Epithelial cell of esophagus (primary cell): ENCODE measurements at regions not wholly inside any gene's neighbourhood (a gene's known extent, or its start where the extent isn't known, plus 50 kb on each side); places are given as distances from the start of the nearest gene placed in this dataset.

Experiments used
- DNase-seq: peaks from one replicate; pipeline ENCODE4 v3.0.0; 2010; ENCODE audit warnings: low read depth
- H3K4me3 ChIP-seq: 2 replicates; pipeline ENCODE4 v1.5.1; 2011; ENCODE audit warnings: mild to moderate bottlenecking, low read length, control low read depth
- CTCF ChIP-seq: IDR thresholded peaks from 2 replicates; pipeline ENCODE4 v1.5.1; 2011; ENCODE audit warnings: low read depth, mild to moderate bottlenecking, low read length, control low read depth, inconsistent platforms; ENCODE audit not compliant: insufficient read depth; ENCODE audit errors: missing control alignments

GRCh38 chr2:19763731-19764130, 138.1 kb downstream of the TTC32 start:
- no peak for DNase-seq
- H3K4me3 ChIP-seq: no peak overlapping the region
- no peak for TF ChIP-seq CTCF

- H3K4me3 ChIP-seq: no peak overlapping the region
- no peak for TF ChIP-seq CTCF
- DNase-seq: no peak
Observed at GRCh38 chr2:19762959-19763605, 138.7 kb downstream of the TTC32 start.

GRCh38 chr2:19762142-19762541, 139.6 kb downstream of the TTC32 start:
- TF ChIP-seq CTCF: no peak
- DNase-seq: no peak
- no peak overlapping the region for H3K4me3 ChIP-seq

GRCh38 chr2:19759880-19760279, 141.9 kb downstream of the TTC32 start:
- no peak for TF ChIP-seq CTCF
- DNase-seq: no peak
- H3K4me3 ChIP-seq: no peak overlapping the region

- no peak overlapping the region for H3K4me3 ChIP-seq
- DNase-seq: no peak
- no peak for TF ChIP-seq CTCF
Observed at GRCh38 chr2:19758658-19759057, 143.1 kb downstream of the TTC32 start.

GRCh38 chr2:19757586-19757985, 144.2 kb downstream of the TTC32 start:
- TF ChIP-seq CTCF: no peak
- no peak for DNase-seq

GRCh38 chr2:19754907-19755306, 146.9 kb downstream of the TTC32 start:
- H3K4me3 ChIP-seq: no peak overlapping the region
- TF ChIP-seq CTCF: no peak
- peak; percentile 50 for DNase-seq

More at GRCh38 chr2:19757586-19757985, 144.2 kb downstream of the TTC32 start:
- no peak overlapping the region for H3K4me3 ChIP-seq
